ENCODE measurements at regions not wholly inside any gene's neighbourhood (a gene's known extent, or its start where the extent isn't known, plus 50 kb on each side); places are given as distances from the start of the nearest gene placed in this dataset.

- DNase-seq (ENCODE audit: low spot score) (no peak), FAIRE-seq (no peak), ATAC-seq (no peak)
- no TSS peak for BruUV-seq (replicated peaks)
- ChIA-PET POLR2A (no interaction called here), CTCF (ENCODE audit: low intra/inter-chr PET ratio, low total read pairs) (no interaction called here)
- no peak overlapping the region for H3K4me3 ChIP-seq (replicated peaks in 1 of 3; ENCODE audit: insufficient read depth in 1 of 3, low read depth in 2 of 3, low read length in 3 of 3)
- no peaks in the 10 kb centered on the region for H3K4me1 ChIP-seq (ENCODE audit: insufficient read depth, low read length)
- H3K9ac ChIP-seq (ENCODE audit: insufficient read depth, low read depth, low read length), result no peak overlapping the region
- H3K79me2 ChIP-seq (ENCODE audit: insufficient read depth, low read length), result no peaks in the 10 kb centered on the region
- H3K27me3 ChIP-seq (ENCODE audit: control insufficient read depth in 1 of 2, insufficient read depth in 2 of 2, low read length in 2 of 2), result no peaks in the 10 kb centered on the region
- no peaks in the 10 kb centered on the region for H4K20me1 ChIP-seq (ENCODE audit: insufficient read depth, low read length)
- no peaks in the 10 kb centered on the region for H3K9me3 ChIP-seq (ENCODE audit: low read length)
- 41% methylated on average over 6 of the region's 6 CpGs for WGBS (ENCODE audit: low lambda C conversion rate)
- intact Hi-C loops (cut with micrococcal nuclease; ENCODE audit: unreplicated experiment) (no loop called here), in situ Hi-C loops (cut with HindIII; ENCODE audit: extremely low pct_ligation_motif_present, low pct_unique_long_range_greater_than_20kb) (no loop called here)
- no peak overlapping the region for H3K4me2 ChIP-seq (ENCODE audit: low read depth, low read length)
- no peaks in the 10 kb centered on the region for H3K36me3 ChIP-seq (replicated peaks in 1 of 2; ENCODE audit: control insufficient read depth in 1 of 2, insufficient read depth in 2 of 2, low read length in 2 of 2)
- H3K27ac ChIP-seq (ENCODE audit: extremely low read length, insufficient read depth, low read length), result no peak overlapping the region
- H2AFZ ChIP-seq (ENCODE audit: low read length), result no peak overlapping the region
- TF ChIP-seq AGO1 (IDR thresholded peaks at IDR 0.05; ENCODE audit: low read depth, low read length, poor library complexity, severe bottlenecking), result no peak
- no peak for TF ChIP-seq CREB1 (IDR thresholded peaks at IDR 0.05)
- TF ChIP-seq CREB1 (CRISPR knock-in tag; IDR thresholded peaks at IDR 0.05), result no peak
- no peak for TF ChIP-seq U2AF1 (optimal IDR thresholded peaks at IDR 0.05; ENCODE audit: low read depth, low read length)
- TF ChIP-seq GTF2F1 (IDR thresholded peaks at IDR 0.05; ENCODE audit: low read length), result no peak
- TF ChIP-seq ZNF607 (CRISPR knock-in tag; IDR thresholded peaks at IDR 0.05; ENCODE audit: borderline replicate concordance), result no peak
These were observed 57.9 kb upstream of the STK38L start for GRCh38 chr12:27186022-27186839.

DNA sequence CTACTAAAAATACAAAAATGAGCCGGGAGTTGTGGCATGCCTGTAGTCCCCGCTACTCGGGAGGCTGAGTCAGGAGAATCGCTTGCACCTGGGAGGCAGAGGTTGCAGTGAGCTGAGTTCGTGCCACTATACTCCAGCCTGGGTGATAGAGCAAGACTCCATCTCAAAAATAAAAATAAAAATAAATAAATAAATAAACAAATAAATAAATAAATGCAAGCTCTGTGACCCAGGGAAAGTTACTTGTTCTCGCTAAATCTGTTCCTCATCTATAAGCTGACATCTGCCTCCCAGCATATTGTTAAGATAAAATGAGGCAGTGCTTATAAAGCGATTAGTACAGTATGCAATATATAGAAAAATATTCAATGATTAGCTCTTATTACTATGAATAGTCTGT is 56.4 kb upstream of the STK38L start:
- BruUV-seq (replicated peaks), result no TSS peak
- no peak for TF ChIP-seq CC2D1A (CRISPR knock-in tag; IDR thresholded peaks at IDR 0.05)
- FAIRE-seq, result no peak
- Histone ChIP-seq H4K20me1 (ENCODE audit: insufficient read depth, low read length) (no peaks in the 10 kb centered on the region), H2AFZ (ENCODE audit: low read length) (no peak overlapping the region), H3K36me3 (replicated peaks in 1 of 2; ENCODE audit: control insufficient read depth in 1 of 2, insufficient read depth in 2 of 2, low read length in 2 of 2) (no peaks in the 10 kb centered on the region), H3K27me3 (ENCODE audit: control insufficient read depth in 1 of 2, insufficient read depth in 2 of 2, low read length in 2 of 2) (no peaks in the 10 kb centered on the region), H3K79me2 (ENCODE audit: insufficient read depth, low read length) (no peaks in the 10 kb centered on the region), H3K4me2 (ENCODE audit: low read depth, low read length) (no peak overlapping the region), H3K9me3 (ENCODE audit: low read length) (no peaks in the 10 kb centered on the region), H3K9ac (ENCODE audit: insufficient read depth, low read depth, low read length) (no peak overlapping the region), H3K4me1 (ENCODE audit: insufficient read depth, low read length) (no peaks in the 10 kb centered on the region), H3K4me3 (replicated peaks in 1 of 3; ENCODE audit: insufficient read depth in 1 of 3, low read depth in 2 of 3, low read length in 3 of 3) (no peak overlapping the region), H3K27ac (ENCODE audit: extremely low read length, insufficient read depth, low read length) (no peak overlapping the region)
- ChIA-PET CTCF (ENCODE audit: low intra/inter-chr PET ratio, low total read pairs) (no interaction called here), POLR2A (no interaction called here)
- in situ Hi-C loops (cut with HindIII; ENCODE audit: extremely low pct_ligation_motif_present, low pct_unique_long_range_greater_than_20kb), result no loop called here
- intact Hi-C loops (cut with micrococcal nuclease; ENCODE audit: unreplicated experiment), result no loop called here
- 63% methylated on average over 7 of the region's 7 CpGs for WGBS (ENCODE audit: low lambda C conversion rate)
- ATAC-seq, result no peak
- no peak for DNase-seq (ENCODE audit: low spot score)
